ENCODE measurements at regions not wholly inside any gene's neighbourhood (a gene's known extent, or its start where the extent isn't known, plus 50 kb on each side); places are given as distances from the start of the nearest gene placed in this dataset.

DNA sequence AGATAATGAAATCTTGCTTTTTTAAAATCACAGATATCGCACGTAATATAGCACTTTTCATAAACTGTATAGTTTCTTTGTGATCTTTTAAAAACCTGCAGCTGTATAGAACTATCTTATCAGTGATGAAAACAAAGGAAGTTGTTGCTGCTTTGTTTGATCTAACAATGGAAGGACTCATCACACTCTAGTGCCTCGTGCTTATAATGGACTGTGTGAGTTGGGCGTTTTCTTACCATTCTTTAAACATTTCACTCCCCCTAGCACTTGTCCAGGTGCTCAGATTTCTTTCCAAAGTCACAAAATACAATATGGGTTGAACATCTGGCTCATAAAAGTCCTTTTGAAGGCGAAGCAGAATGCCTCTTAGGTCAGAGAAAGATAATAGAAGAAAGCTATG, 94.8 kb upstream of the SPATS2L start:
- 0 out of 2 replicates have a peak, but pooled peaks cover under 1% of the 10 kb centered on the region for H3K9me3 ChIP-seq (ENCODE audit: insufficient read depth, low read length)
- no peak for DNase-seq (ENCODE audit: low read depth, low spot score)
- TF ChIP-seq YY1 (IDR thresholded peaks at IDR 0.05; ENCODE audit: insufficient read depth, insufficient read length), result no peak
- TF ChIP-seq ZNF274 (IDR thresholded peaks at IDR 0.05; ENCODE audit: low read depth, low read length), result no peak
- TF ChIP-seq SUZ12 (IDR thresholded peaks at IDR 0.05; ENCODE audit: extremely low read depth, insufficient read depth, insufficient read length), result no peak

GRCh38 chr2:200212862-200213425, 93.5 kb upstream of the SPATS2L start:
- Histone ChIP-seq H3K4me3 (ENCODE audit: insufficient read length, low read depth) (no peak overlapping the region), H3K9me3 (ENCODE audit: insufficient read depth, low read length) (no peaks in the 10 kb centered on the region), H3K9ac (ENCODE audit: insufficient read length, low read depth) (no peak overlapping the region), H3K27me3 (ENCODE audit: insufficient read depth, insufficient read length) (no peaks in the 10 kb centered on the region), H3K36me3 (ENCODE audit: insufficient read depth, insufficient read length, low read length) (no peaks in the 10 kb centered on the region), H3K4me1 (ENCODE audit: insufficient read depth, insufficient read length) (no peaks in the 10 kb centered on the region)
- no peak for DNase-seq (ENCODE audit: low read depth, low spot score)
- TF ChIP-seq YY1 (IDR thresholded peaks at IDR 0.05; ENCODE audit: insufficient read depth, insufficient read length), result no peak
- no peak for TF ChIP-seq ZNF274 (IDR thresholded peaks at IDR 0.05; ENCODE audit: low read depth, low read length)
- TF ChIP-seq SUZ12 (IDR thresholded peaks at IDR 0.05; ENCODE audit: extremely low read depth, insufficient read depth, insufficient read length), result no peak

More for the DNA sequence above, 94.8 kb upstream of the SPATS2L start:
- no peak overlapping the region for H3K9ac ChIP-seq (ENCODE audit: insufficient read length, low read depth)
- no peaks in the 10 kb centered on the region for H3K27me3 ChIP-seq (ENCODE audit: insufficient read depth, insufficient read length)
- H3K36me3 ChIP-seq (ENCODE audit: insufficient read depth, insufficient read length, low read length), result no peaks in the 10 kb centered on the region
- H3K4me3 ChIP-seq (ENCODE audit: insufficient read length, low read depth), result no peak overlapping the region
- H3K4me1 ChIP-seq (ENCODE audit: insufficient read depth, insufficient read length), result no peaks in the 10 kb centered on the region

GRCh38 chr2:200216310-200216709, 90.2 kb upstream of the SPATS2L start:
- H3K4me3 ChIP-seq (ENCODE audit: insufficient read length, low read depth), result no peak overlapping the region
- no peak for DNase-seq (ENCODE audit: low read depth, low spot score)
- no peaks in the 10 kb centered on the region for H3K36me3 ChIP-seq (ENCODE audit: insufficient read depth, insufficient read length, low read length)
- H3K9ac ChIP-seq (ENCODE audit: insufficient read length, low read depth), result no peak overlapping the region
- TF ChIP-seq ZNF274 (IDR thresholded peaks at IDR 0.05; ENCODE audit: low read depth, low read length), result no peak
- TF ChIP-seq SUZ12 (IDR thresholded peaks at IDR 0.05; ENCODE audit: extremely low read depth, insufficient read depth, insufficient read length), result no peak
- no peak for TF ChIP-seq YY1 (IDR thresholded peaks at IDR 0.05; ENCODE audit: insufficient read depth, insufficient read length)
- no peaks in the 10 kb centered on the region for H3K27me3 ChIP-seq (ENCODE audit: insufficient read depth, insufficient read length)
- H3K4me1 ChIP-seq (ENCODE audit: insufficient read depth, insufficient read length), result no peaks in the 10 kb centered on the region
- no peaks in the 10 kb centered on the region for H3K9me3 ChIP-seq (ENCODE audit: insufficient read depth, low read length)

DNA sequence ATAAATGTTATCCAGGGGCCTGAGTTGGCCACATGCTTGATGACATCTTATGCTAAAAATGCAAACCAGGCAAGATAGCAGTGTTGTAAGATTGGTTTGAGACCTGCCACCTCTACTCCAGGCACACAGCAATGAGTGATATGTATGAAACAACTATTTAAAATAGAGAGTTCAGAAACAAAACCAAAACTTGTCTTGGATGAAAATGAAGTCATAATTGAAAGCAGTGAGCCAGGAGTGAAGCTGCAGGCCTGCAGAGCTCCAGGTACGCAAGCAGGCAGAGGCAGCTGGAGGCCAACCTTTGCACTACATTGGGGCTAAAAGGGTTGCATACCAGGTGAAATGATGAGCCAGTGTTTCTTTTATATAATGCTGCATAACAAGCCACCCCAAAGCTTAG, 89.2 kb upstream of the SPATS2L start:
- Histone ChIP-seq H3K36me3 (ENCODE audit: insufficient read depth, insufficient read length, low read length) (no peaks in the 10 kb centered on the region), H3K4me3 (ENCODE audit: insufficient read length, low read depth) (no peak overlapping the region), H3K4me1 (ENCODE audit: insufficient read depth, insufficient read length) (no peaks in the 10 kb centered on the region), H3K9ac (ENCODE audit: insufficient read length, low read depth) (no peak overlapping the region), H3K27me3 (ENCODE audit: insufficient read depth, insufficient read length) (no peaks in the 10 kb centered on the region), H3K9me3 (ENCODE audit: insufficient read depth, low read length) (no peaks in the 10 kb centered on the region)
- TF ChIP-seq YY1 (IDR thresholded peaks at IDR 0.05; ENCODE audit: insufficient read depth, insufficient read length) (no peak), SUZ12 (IDR thresholded peaks at IDR 0.05; ENCODE audit: extremely low read depth, insufficient read depth, insufficient read length) (no peak), ZNF274 (IDR thresholded peaks at IDR 0.05; ENCODE audit: low read depth, low read length) (no peak)
- DNase-seq (ENCODE audit: low read depth, low spot score), result no peak

GRCh38 chr2:200218645-200219044, 87.8 kb upstream of the SPATS2L start:
- H3K9ac ChIP-seq (ENCODE audit: insufficient read length, low read depth), result no peak overlapping the region
- DNase-seq (ENCODE audit: low read depth, low spot score), result no peak
- no peaks in the 10 kb centered on the region for H3K4me1 ChIP-seq (ENCODE audit: insufficient read depth, insufficient read length)
- H3K4me3 ChIP-seq (ENCODE audit: insufficient read length, low read depth), result no peak overlapping the region
- H3K27me3 ChIP-seq (ENCODE audit: insufficient read depth, insufficient read length), result no peaks in the 10 kb centered on the region
- no peaks in the 10 kb centered on the region for H3K9me3 ChIP-seq (ENCODE audit: insufficient read depth, low read length)
- H3K36me3 ChIP-seq (ENCODE audit: insufficient read depth, insufficient read length, low read length), result no peaks in the 10 kb centered on the region
- no peak for TF ChIP-seq YY1 (IDR thresholded peaks at IDR 0.05; ENCODE audit: insufficient read depth, insufficient read length)
- no peak for TF ChIP-seq ZNF274 (IDR thresholded peaks at IDR 0.05; ENCODE audit: low read depth, low read length)
- TF ChIP-seq SUZ12 (IDR thresholded peaks at IDR 0.05; ENCODE audit: extremely low read depth, insufficient read depth, insufficient read length), result no peak

DNA sequence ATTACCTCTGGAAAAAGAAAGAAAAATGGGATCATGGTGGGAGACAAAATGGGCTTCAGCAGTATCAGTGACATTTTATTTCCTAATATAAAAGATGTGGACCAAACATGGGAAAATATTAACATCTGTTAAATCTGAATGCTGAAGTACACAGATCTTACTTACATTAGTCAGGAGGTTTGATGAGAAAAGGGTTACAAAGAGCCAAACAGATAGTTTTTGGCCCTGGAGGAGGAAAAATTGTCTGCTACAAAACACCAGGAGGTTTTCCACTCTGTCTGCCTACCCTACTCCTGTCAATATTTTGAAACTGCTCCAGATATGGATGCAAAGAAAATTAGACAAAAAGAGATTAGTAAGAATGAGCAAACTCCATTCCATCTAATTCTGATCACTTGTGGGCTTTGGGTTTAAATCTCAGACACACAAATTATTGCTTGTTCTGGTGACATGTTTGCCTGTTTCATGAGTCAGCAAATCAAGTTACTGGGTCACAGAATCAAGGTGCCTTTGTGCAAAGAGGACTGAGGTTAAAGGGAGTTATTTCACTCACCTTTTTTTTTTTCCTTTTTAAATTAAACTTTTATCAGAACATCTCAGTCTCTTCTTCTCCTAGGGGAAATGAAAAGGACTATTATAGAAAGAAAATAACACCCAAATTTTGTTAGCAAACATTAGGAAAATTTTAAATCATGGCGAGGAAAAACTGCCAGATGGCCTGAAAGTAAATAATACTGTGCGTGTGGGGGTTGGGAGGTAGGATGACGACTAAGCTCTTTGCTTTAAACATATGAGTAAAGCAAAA, 87.0 kb upstream of the SPATS2L start:
- H3K9ac ChIP-seq (ENCODE audit: insufficient read length, low read depth), result no peak overlapping the region
- H3K4me1 ChIP-seq (ENCODE audit: insufficient read depth, insufficient read length), result no peaks in the 10 kb centered on the region
- no peak overlapping the region for H3K4me3 ChIP-seq (ENCODE audit: insufficient read length, low read depth)
- no peak for DNase-seq (ENCODE audit: low read depth, low spot score)
- H3K27me3 ChIP-seq (ENCODE audit: insufficient read depth, insufficient read length), result no peaks in the 10 kb centered on the region
- no peaks in the 10 kb centered on the region for H3K9me3 ChIP-seq (ENCODE audit: insufficient read depth, low read length)
- H3K36me3 ChIP-seq (ENCODE audit: insufficient read depth, insufficient read length, low read length), result no peaks in the 10 kb centered on the region
- TF ChIP-seq SUZ12 (IDR thresholded peaks at IDR 0.05; ENCODE audit: extremely low read depth, insufficient read depth, insufficient read length) (no peak), YY1 (IDR thresholded peaks at IDR 0.05; ENCODE audit: insufficient read depth, insufficient read length) (no peak), ZNF274 (IDR thresholded peaks at IDR 0.05; ENCODE audit: low read depth, low read length) (no peak)

DNA sequence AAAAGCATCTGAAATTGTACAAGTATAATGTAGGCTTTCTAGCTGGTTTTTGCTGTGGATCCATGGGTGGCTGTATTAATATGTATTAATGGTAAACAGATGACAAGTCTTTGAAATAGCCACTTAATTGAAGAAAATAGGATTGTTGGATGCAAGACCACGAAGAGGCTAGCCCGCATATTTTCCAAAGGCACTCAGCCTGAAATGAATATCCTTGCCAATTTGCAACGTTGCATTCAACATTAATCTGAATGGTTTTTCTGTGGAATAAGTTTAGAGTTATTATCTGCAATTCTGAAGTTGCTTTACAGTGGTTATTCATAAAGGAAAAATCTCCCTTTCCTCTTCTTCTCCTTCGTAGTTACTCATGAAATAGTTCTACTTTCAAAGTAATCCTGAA, 86.2 kb upstream of the SPATS2L start:
- no peak overlapping the region for H3K4me3 ChIP-seq (ENCODE audit: insufficient read length, low read depth)
- H3K4me1 ChIP-seq (ENCODE audit: insufficient read depth, insufficient read length), result no peaks in the 10 kb centered on the region
- no peak for DNase-seq (ENCODE audit: low read depth, low spot score)
- H3K36me3 ChIP-seq (ENCODE audit: insufficient read depth, insufficient read length, low read length), result no peaks in the 10 kb centered on the region
- H3K27me3 ChIP-seq (ENCODE audit: insufficient read depth, insufficient read length), result no peaks in the 10 kb centered on the region
- no peak overlapping the region for H3K9ac ChIP-seq (ENCODE audit: insufficient read length, low read depth)
- H3K9me3 ChIP-seq (ENCODE audit: insufficient read depth, low read length), result no peaks in the 10 kb centered on the region
- no peak for TF ChIP-seq SUZ12 (IDR thresholded peaks at IDR 0.05; ENCODE audit: extremely low read depth, insufficient read depth, insufficient read length)
- TF ChIP-seq YY1 (IDR thresholded peaks at IDR 0.05; ENCODE audit: insufficient read depth, insufficient read length), result no peak
- no peak for TF ChIP-seq ZNF274 (IDR thresholded peaks at IDR 0.05; ENCODE audit: low read depth, low read length)
